NCI-H1694 (cell line): ENCODE measurements at regions not wholly inside any gene's neighbourhood (a gene's known extent, or its start where the extent isn't known, plus 50 kb on each side); places are given as distances from the start of the nearest gene placed in this dataset.

Source experiments
- DNase-seq: peaks from one replicate; lab custom pipeline; 2025; lab: John Stamatoyannopoulos, UW

DNA sequence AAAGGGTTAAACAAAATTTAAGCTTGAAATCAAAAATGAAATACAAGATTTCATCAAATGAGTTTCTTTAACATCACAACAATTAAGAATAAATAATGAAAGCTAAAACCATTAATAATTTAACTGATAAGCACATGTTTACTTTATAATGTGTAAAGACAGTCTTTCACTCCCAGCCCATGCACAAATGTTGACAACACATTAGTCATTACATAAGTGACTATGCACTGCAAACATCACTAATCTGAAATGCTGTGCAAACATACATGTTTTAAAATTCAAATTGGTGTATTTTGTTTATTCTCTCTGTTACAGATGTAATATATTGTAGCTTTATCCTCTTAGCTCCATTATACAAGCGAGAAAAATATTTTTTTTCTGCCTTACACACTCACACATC, 220.6 kb upstream of the CPXCR1 start:
- no peak for DNase-seq

DNA sequence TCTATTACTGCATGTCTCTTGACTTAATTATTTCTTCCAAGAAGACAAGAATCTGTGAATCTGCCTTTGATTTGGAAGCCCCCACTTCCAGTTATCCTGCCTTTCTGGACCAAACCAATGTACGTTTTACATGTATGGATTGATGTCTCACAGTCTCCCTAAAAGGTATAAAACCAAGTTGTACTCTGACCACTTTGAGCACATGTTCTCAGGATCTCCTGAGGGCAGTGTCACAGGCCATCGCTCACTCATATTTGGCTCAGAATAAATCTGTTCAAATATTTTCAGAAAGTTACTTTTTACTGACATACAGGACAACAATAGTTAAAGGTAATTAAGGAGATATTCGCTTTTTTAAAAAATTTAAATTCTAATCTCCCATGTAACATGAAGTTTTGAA, 188.6 kb upstream of the CPXCR1 start:
- DNase-seq, result no peak

DNA sequence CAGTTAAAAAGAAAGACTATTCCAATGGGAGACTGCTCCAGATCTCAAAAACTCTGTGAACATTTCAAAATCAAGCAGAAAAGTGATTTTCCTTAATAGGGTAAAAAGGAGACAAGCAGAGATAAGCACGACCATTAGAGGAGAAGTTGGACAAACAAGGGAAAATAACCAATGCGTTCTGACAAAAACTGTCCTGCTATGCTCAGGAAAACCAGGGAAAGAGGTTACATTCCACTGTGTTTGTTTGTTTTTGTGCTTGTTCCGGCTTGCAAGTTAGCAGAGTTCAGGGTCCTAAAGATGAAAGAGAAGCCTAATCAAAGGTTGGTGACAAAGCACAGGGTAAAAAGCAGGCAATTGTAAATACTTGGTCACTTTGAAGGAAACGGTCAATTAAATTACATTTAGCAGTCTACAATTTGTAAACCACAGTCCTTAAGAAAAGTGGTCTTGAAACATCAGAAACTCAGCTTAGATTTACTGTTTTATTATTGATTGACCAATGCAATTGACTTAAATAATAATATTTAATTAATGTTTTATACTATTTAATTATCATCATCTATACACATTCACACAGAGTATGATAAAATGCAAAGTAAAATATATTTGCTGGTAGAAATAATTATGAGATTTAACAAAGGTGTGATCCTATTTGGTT, 186.2 kb upstream of the CPXCR1 start:
- DNase-seq, result no peak

DNA sequence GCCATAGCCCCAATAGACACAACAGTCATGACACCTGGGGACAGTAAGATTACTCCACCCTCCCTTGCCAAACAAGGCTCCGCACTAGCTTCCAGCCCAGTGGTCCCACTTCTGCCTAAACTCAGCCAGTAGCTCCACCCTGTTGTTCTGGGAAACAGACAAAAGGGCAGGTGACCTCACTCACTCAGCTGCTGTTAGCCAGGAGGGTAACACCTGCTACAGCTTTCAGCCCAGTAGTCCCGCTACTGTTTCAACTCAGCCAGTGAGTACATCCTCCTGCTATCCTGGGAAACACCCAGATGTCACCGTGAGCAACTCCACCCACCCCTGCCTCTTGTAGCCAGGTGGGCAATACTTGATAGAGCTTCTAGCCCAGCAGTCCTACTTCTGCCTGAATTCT, 162.7 kb upstream of the CPXCR1 start:
- DNase-seq, result no peak

GRCh38 chrX:88586317-88586716, 160.7 kb upstream of the CPXCR1 start:
- no peak for DNase-seq

- DNase-seq, result no peak
Observed at GRCh38 chrX:88603237-88603636, 143.8 kb upstream of the CPXCR1 start.

DNA sequence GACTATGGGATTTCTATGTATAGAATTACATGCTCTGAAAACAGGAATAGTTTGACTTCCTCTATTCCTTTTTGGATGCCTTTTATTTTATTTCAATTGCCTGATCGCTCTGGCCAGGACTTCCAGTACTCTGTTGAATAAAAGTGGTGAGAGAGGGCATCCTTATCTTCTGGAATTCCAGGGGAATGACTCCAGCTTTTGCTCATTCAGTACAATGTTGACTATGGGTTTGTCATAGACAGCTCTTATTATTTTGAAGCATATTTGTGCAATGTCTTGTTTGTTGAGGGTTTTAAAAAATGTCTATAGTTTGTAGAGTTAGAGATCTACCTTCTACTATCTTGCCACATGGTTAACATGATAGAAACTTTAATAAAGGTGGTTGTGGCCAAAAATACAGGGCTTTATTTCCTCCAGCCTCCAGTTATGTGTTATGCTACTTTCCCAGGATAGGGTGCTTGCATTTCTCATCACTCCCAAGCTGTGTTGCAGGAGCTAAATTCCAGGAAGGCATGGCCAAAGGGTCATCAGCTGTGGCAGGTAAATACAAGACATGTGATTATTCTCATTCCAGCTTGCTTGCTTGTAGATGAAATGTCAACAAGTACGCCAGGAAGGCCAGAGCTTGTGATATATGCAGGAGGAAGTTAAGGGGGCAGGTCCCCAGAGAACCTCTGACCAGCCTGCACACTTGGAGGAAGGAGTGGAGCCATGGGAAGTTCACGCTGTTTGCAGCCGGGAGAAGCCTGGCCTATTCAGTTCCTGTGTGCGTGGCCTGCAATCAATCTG, 142.4 kb upstream of the CPXCR1 start:
- DNase-seq, result no peak

GRCh38 chrX:88605222-88605583, 141.8 kb upstream of the CPXCR1 start:
- no peak for DNase-seq

- no peak for DNase-seq
Observed at GRCh38 chrX:88612870-88613329, 134.1 kb upstream of the CPXCR1 start.

DNA sequence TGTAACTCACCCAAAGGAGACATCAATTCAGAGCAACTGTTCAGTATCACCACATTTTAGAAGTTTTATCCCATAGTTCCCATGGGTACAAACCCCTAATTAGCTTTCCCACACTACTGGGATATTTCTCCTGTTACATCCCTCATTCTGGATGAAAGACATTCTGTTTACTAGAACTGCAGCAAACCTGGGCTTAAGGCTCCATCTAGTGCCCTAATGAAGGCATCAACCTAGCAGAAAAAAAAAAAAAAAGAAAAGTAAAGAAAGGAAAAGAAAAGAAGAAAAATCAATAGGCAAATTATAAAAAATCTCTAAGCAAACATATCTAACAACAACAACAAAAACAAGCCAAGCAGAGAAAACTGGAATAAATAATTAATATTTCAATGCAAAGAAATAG, 133.7 kb upstream of the CPXCR1 start:
- DNase-seq, result peak; percentile 1

- DNase-seq, result no peak
Observed at GRCh38 chrX:88621278-88621677, 125.7 kb upstream of the CPXCR1 start.

- no peak for DNase-seq
Observed at GRCh38 chrX:88655460-88655859, 91.6 kb upstream of the CPXCR1 start.

GRCh38 chrX:88660836-88661235, 86.2 kb upstream of the CPXCR1 start:
- DNase-seq, result no peak

- DNase-seq, result no peak
Observed at GRCh38 chrX:88672261-88672660, 74.8 kb upstream of the CPXCR1 start.
